ENCODE measurements at regions not wholly inside any gene's neighbourhood (a gene's known extent, or its start where the extent isn't known, plus 50 kb on each side); places are given as distances from the start of the nearest gene placed in this dataset.

GRCh38 chr20:59459586-59459985, 144.8 kb upstream of the PHACTR3 start (continued):
- no peak for TF ChIP-seq PHB (CRISPR knock-in tag; IDR thresholded peaks at IDR 0.05)
- no peak for TF ChIP-seq DNMT1 (IDR thresholded peaks at IDR 0.05)
- no peak for TF ChIP-seq ZNF318 (IDR thresholded peaks at IDR 0.05; ENCODE audit: borderline replicate concordance in 1 of 2, low read depth in 1 of 2)
- no peak for TF ChIP-seq SMARCB1 (IDR thresholded peaks at IDR 0.05; ENCODE audit: insufficient read length, low read depth)
- TF ChIP-seq HNRNPLL (IDR thresholded peaks at IDR 0.05; ENCODE audit: low read depth, low read length, poor library complexity, severe bottlenecking): no peak

Data from K562 (cell line).